PC-9 (cell line): ENCODE measurements at regions not wholly inside any gene's neighbourhood (a gene's known extent, or its start where the extent isn't known, plus 50 kb on each side); places are given as distances from the start of the nearest gene placed in this dataset.

Experiments used
- CTCF ChIP-seq: fragments of 200-600 bp; sonication (generic); conservative IDR thresholded peaks from 2 replicates; pipeline ENCODE4 v1.6.1; 2017; ENCODE audit warnings: mixed run types, antibody characterized with exemption, mild to moderate bottlenecking, moderate library complexity
- EZH2 ChIP-seq: fragments of 200-600 bp; sonication (generic); IDR thresholded peaks from 2 replicates; pipeline ENCODE4 v1.8.0; 2017; ENCODE audit warnings: antibody characterized with exemption, low read depth

GRCh38 chr11:127273593-127274327 is 273.2 kb upstream of the KIRREL3 start:
- TF ChIP-seq CTCF (no peak), EZH2 (no peak)
